K562 (cell line): ENCODE measurements at regions not wholly inside any gene's neighbourhood (a gene's known extent, or its start where the extent isn't known, plus 50 kb on each side); places are given as distances from the start of the nearest gene placed in this dataset.

ENCODE experiments used
- ATF2 ChIP-seq: sonication (generic); formaldehyde crosslinking; IDR thresholded peaks from 2 replicates; pipeline ENCODE4 v1.8.1; 2022; ENCODE audit warnings: missing genetic modification reagents
- DPF2 ChIP-seq: fragments of 450-650 bp; IDR thresholded peaks from 2 replicates; pipeline ENCODE4 v1.6.1; 2016
- GABPA ChIP-seq: fragments of 200-800 bp; sonication (Bioruptor generic); conservative IDR thresholded peaks from 2 replicates; pipeline ENCODE4 v1.6.1; 2016; ENCODE audit warnings: low read depth, missing genetic modification characterization, missing compliant biosample characterization
- MTA2 ChIP-seq: fragments of 450-650 bp; IDR thresholded peaks from 2 replicates; pipeline ENCODE4 v1.6.1; 2016; ENCODE audit warnings: low read depth
- NFYB ChIP-seq: IDR thresholded peaks from 2 replicates; pipeline ENCODE4 v1.6.1; 2011; ENCODE audit warnings: mild to moderate bottlenecking, moderate library complexity; ENCODE audit not compliant: insufficient read length; ENCODE audit errors: extremely low read depth
- RBBP5 ChIP-seq: fragments of 200-600 bp; sonication (generic); IDR thresholded peaks from 2 replicates; pipeline ENCODE4 v1.6.1; 2012; ENCODE audit warnings: borderline replicate concordance, mild to moderate bottlenecking, low read length, control low read depth, inconsistent platforms; ENCODE audit not compliant: insufficient read depth, poor library complexity, severe bottlenecking
- SP2 ChIP-seq: IDR thresholded peaks from 2 replicates; pipeline ENCODE4 v1.6.1; 2011; ENCODE audit warnings: mild to moderate bottlenecking, low read depth, low read length, moderate library complexity; ENCODE audit not compliant: poor library complexity, severe bottlenecking; ENCODE audit errors: extremely low read depth
- TBP ChIP-seq: optimal IDR thresholded peaks from 2 replicates; pipeline ENCODE3; 2011; ENCODE audit warnings: low read depth, low read length, improper control_type of control experiment
- TFAP4 ChIP-seq: sonication (generic); formaldehyde crosslinking; IDR thresholded peaks from 2 replicates; pipeline ENCODE4 v1.8.0; 2022; ENCODE audit warnings: missing genetic modification reagents, mild to moderate bottlenecking, moderate library complexity, borderline replicate concordance
- ZBTB1 ChIP-seq: sonication (generic); formaldehyde crosslinking; IDR thresholded peaks from 2 replicates; pipeline ENCODE4 v1.8.1; 2023; ENCODE audit warnings: missing genetic modification reagents, low read depth, mild to moderate bottlenecking, borderline replicate concordance
- ZEB2 ChIP-seq: fragments of 450-650 bp; IDR thresholded peaks from 2 replicates; pipeline ENCODE4 v1.6.1; 2016
- ZKSCAN1 ChIP-seq: fragments of 150-350 bp; IDR thresholded peaks from 2 replicates; pipeline ENCODE4 v1.6.1; 2016; ENCODE audit warnings: low read depth, low read length
- ZNF197 ChIP-seq: fragments of 200-800 bp; sonication (Bioruptor generic); IDR thresholded peaks from 2 replicates; pipeline ENCODE4 v1.6.1; 2016; ENCODE audit warnings: low read depth, missing genetic modification characterization, missing compliant biosample characterization
- ZNF280B ChIP-seq: fragments of 250-450 bp; sonication (Bioruptor Pico); IDR thresholded peaks from 2 replicates; pipeline ENCODE4 v1.5.1; 2021; ENCODE audit warnings: mild to moderate bottlenecking
- ZNF583 ChIP-seq: fragments of 250-450 bp; sonication (Bioruptor Pico); IDR thresholded peaks from 2 replicates; pipeline ENCODE4 v1.4.0; 2020
- ZNF699 ChIP-seq: fragments of 250-450 bp; sonication (Bioruptor Pico); IDR thresholded peaks from 2 replicates; pipeline ENCODE4 v1.8.0; 2021; ENCODE audit warnings: mild to moderate bottlenecking, moderate library complexity; ENCODE audit not compliant: insufficient replicate concordance

- TF ChIP-seq NFYB (no peak), DPF2 (peak; percentile 78), ZNF197 (CRISPR knock-in tag) (peak; percentile 84; the same call in 1 of the 2 replicates), TFAP4 (CRISPR knock-in tag) (0 out of 2 replicates have a peak, but pooled peaks have one; percentile 6), ZEB2 (peak; percentile 56; the same call in 1 of the 2 replicates), SP2 (no peak), ZKSCAN1 (no peak), ZNF583 (CRISPR knock-in tag) (peak; percentile 88), ZNF699 (CRISPR knock-in tag) (peak; percentile 62), ZNF280B (CRISPR knock-in tag) (no peak), GABPA (tag) (no peak; the same call in 1 of the 2 replicates), MTA2 (no peak), ATF2 (CRISPR knock-in tag) (no peak), RBBP5 (peak; percentile 7), ZBTB1 (CRISPR knock-in tag) (no peak), TBP (peak; percentile 62)
Measured at GRCh38 chr2:55111570-55112228, 61.4 kb upstream of the RTN4 start (continued).
